ENCODE measurements at regions not wholly inside any gene's neighbourhood (a gene's known extent, or its start where the extent isn't known, plus 50 kb on each side); places are given as distances from the start of the nearest gene placed in this dataset.

DNA sequence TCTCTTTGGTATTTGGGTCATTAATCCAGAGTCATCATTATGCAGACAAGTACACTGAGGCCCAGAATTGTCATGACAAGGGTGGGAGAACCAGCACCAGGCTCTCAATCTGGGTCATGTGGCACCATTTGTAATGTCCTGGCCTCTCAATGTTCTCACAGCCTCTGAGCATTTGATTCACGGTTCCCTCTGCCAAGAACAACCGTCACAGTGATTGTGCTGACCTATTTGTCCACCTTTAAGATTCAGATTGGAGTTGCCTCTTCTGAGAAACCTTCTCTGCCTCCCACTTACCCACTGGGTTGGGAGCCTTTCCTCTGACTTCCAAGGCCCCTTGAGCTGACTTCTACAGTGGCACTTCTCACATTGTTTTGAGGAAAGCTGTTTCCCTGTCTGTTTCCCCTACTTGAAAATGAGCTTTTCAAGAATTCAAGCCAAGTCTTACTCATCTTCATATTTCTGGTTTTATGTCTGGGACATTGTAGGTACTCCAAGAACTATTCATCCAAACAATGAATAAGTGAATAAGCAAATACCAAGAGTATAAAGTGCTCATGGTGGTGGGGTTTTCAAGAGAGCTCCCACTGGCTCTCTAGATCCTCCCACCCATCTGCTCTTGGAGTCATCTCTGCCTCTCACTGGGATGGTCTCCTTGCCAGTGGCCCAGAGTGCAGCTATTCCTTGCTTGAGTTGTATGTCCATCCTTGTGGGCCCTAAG, 126.4 kb upstream of the E2F8 start:
- Mint-ChIP-seq H3K4me3 (no peak overlapping the region), H3K9me3 (no peaks in the 10 kb centered on the region), H3K4me1 (ENCODE audit: low read depth) (no peaks in the 10 kb centered on the region), H3K27me3 (ENCODE audit: low read depth) (peaks cover 18% of the 10 kb centered on the region), H3K27ac (no peak overlapping the region), H3K36me3 (ENCODE audit: low read depth) (no peaks in the 10 kb centered on the region)

DNA sequence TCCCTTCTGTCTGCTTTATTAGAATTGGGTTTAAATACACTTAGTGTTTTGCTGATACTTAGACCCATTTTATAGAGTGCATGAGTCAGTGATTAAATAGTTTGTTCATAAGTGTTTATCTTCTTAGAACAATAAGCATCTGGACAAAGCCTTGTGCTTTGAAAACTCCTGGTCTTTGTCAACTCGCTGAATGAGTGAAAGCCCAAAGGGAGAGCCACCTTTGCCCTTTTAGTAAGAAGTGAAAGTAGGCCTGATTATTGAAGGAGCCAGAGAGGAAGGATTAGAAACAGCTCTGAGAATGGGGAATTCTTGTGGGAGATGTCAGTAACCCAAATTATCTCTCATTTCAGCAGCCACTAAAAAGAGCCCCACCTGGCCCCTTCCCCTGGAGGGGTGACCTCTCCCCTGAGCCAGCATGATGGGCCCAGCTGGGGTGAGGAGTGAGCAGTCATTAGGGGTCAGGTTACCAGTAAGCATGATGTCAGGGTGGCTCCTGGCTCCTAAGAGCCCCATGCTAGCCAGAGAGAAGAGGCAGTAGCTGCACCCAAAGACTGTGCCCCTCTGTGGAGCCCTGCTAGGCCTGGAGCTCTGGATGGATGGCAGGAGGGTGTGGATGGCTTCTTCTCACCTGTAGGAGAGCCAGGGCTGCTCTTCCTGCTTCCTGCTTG, 125.1 kb upstream of the E2F8 start:
- H3K4me1 Mint-ChIP-seq (ENCODE audit: low read depth) = no peaks in the 10 kb centered on the region

DNA sequence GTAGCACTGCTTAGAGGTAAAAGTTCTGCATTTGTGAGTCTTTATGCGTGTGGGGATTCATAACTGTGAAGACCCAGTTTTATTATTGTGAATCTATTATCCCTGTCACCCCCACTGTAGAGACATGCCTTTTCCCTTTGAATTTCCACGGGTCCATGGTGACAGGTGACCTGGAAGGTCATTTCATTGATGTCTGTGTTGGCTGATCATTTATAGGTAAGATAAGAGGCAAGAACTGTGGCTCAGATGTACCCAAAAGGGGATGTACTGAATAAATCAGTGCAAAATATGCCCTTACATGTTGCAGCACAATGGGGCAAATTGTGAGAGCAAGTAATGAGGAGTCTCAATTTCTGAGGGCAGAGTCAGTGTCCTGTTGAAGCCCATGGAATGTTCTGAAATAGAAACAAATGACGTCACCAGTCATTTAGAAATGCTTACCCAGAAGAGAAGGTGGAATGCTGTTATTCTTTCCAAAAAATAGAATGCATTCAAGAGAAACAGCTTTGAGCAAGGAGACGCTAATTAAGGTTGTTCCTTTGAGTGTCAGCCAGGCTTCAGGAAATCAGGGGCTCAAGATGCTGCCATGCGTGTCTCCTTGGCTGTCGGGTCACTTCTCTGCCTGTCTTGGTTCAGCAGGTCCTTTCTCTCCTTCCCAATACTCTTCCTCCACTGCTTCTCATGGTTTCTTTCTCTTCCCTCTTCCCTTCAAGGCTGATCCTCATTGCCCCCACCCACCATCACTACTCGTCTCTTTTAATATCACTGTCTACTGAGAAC, 118.7 kb upstream of the E2F8 start:
- no peaks in the 10 kb centered on the region for H3K9me3 Mint-ChIP-seq
- H3K4me1 Mint-ChIP-seq (ENCODE audit: low read depth) = no peaks in the 10 kb centered on the region
- H3K27ac Mint-ChIP-seq = no peak overlapping the region
- H3K4me3 Mint-ChIP-seq = no peak overlapping the region
- peaks cover 18% of the 10 kb centered on the region for H3K27me3 Mint-ChIP-seq (ENCODE audit: low read depth)
- H3K36me3 Mint-ChIP-seq (ENCODE audit: low read depth) = no peaks in the 10 kb centered on the region

More for the DNA sequence above, 125.1 kb upstream of the E2F8 start:
- Mint-ChIP-seq H3K4me3 (no peak overlapping the region), H3K27ac (no peak overlapping the region), H3K27me3 (ENCODE audit: low read depth) (peaks cover 18% of the 10 kb centered on the region), H3K9me3 (no peaks in the 10 kb centered on the region), H3K36me3 (ENCODE audit: low read depth) (no peaks in the 10 kb centered on the region)

DNA sequence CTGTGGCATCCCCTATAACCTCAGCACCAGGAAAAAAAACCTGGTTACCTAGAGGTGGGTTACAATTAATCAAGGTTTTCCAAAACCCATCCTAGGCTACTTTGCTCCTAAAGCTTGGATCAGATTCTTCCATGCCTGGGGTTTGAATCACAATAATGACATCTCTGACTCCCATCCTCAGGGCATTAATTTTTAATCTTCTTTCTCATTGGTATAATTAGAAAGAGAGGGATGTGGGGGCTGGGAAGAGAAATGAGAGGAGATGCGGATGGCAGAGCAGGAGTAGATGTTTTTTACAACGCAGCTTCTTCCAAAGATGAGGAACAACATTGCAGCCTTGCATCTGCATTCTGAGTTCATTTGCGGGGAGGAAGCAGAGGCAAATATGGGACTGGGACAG, 117.2 kb upstream of the E2F8 start:
- Mint-ChIP-seq H3K9me3 (no peaks in the 10 kb centered on the region), H3K27me3 (ENCODE audit: low read depth) (peaks cover 19% of the 10 kb centered on the region)

DNA sequence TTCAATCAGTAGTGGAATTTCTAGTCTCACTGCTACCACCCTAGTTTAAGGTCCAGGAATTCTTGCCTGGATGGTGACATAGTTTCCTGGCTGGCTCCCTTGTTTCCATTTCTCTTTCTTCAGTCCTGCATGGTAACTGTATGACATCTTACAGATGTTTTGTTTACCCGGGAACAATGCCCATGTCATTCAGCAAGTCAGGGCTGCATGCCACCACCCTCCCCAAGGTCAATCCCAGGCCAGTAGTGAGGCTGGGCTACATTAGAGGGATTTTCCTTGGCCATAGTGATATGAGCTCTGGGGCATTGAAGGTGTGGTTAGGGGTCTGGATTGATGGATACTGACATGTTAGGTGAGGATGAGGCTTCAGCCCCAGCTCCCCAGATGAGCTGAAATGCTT, 114.9 kb upstream of the E2F8 start:
- Mint-ChIP-seq H3K9me3 (no peaks in the 10 kb centered on the region), H3K4me1 (ENCODE audit: low read depth) (no peaks in the 10 kb centered on the region), H3K27me3 (ENCODE audit: low read depth) (peaks cover 28% of the 10 kb centered on the region), H3K36me3 (ENCODE audit: low read depth) (no peaks in the 10 kb centered on the region), H3K27ac (no peak overlapping the region), H3K4me3 (no peak overlapping the region)

More for the DNA sequence above, 117.2 kb upstream of the E2F8 start:
- H3K27ac Mint-ChIP-seq = no peak overlapping the region
- H3K36me3 Mint-ChIP-seq (ENCODE audit: low read depth) = no peaks in the 10 kb centered on the region
- no peaks in the 10 kb centered on the region for H3K4me1 Mint-ChIP-seq (ENCODE audit: low read depth)
- no peak overlapping the region for H3K4me3 Mint-ChIP-seq

DNA sequence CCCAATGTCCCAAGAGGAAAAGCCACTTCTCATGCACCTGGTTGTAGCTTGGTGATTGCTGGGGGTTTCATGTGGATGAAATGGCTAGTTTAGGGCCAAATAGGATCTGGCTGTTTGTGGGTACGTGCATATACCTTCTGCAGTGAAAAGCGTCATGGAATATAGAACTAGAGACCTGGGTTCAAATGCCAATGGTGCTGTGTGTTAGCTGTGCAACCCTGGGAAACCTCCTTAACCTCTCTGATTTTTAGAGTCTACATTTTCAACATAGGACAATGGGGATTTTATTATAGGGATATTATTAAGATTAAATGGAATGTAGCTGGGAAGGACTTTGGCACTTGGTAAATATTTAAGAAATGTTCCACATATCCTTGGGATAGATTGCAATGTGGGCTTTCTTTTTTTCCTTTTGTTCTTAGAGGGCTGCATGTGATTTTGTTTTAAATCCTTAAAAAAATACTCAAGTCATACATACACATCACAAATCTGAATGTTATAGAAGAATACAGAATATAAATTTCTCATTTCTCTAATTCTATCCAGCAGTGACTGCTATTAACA, 112.6 kb upstream of the E2F8 start:
- Mint-ChIP-seq H3K4me1 (ENCODE audit: low read depth) (no peaks in the 10 kb centered on the region), H3K9me3 (no peaks in the 10 kb centered on the region), H3K4me3 (no peak overlapping the region), H3K27me3 (ENCODE audit: low read depth) (peaks cover 47% of the 10 kb centered on the region), H3K36me3 (ENCODE audit: low read depth) (no peaks in the 10 kb centered on the region), H3K27ac (no peak overlapping the region)

DNA sequence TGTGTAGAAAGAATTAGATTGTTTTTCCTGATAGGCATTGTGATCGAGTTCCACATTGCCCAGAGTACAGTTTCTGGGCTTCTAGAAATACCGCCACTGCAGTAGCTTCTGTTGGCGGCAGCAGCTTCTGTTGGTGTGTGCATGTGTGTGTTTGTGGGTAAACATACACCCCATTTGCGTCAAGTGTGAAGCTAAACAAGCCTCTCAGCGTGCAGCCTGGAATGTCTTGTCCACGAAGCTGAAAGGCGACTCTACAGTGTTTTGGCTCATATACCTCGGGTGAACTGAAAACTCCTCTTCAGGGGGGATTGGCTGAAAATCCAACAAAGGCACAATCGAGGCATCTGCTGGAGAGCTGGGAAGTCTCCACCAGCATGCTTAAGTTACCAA, 112.0 kb upstream of the E2F8 start:
- Mint-ChIP-seq H3K27ac (no peak overlapping the region), H3K4me3 (no peak overlapping the region), H3K9me3 (no peaks in the 10 kb centered on the region), H3K36me3 (ENCODE audit: low read depth) (no peaks in the 10 kb centered on the region), H3K27me3 (ENCODE audit: low read depth) (peaks cover 51% of the 10 kb centered on the region), H3K4me1 (ENCODE audit: low read depth) (no peaks in the 10 kb centered on the region)

DNA sequence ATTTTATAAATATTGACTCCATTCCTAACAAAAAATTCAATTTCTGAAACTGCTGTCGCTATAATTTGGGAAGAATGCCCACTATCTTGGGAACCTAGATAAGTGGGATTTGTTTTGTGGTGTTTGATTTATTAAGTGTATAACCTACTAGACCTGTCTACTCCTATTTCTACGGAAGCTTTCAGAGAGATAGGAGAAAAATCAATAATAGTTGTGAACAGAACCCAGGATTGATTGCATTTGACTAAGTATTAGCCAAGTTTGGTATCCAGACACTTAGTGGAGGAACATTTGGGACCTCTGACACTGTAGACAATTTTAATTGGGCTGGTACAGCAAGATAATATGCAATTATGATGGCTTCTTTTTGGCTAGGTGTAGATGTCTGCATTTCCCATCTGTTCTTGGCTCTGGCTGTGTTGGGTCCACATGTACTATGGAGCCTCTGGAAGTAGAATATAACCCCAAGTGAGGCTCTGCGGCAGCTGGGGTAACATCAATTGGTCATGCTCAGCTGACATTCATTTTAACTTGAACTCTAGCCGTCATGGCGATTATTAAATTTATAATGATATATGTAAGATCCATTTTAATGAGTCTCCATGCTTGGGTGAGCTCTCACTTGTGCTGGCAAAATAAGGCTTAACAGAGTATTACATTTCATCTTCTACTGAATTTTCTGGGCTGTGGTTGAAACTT, 111.5 kb upstream of the E2F8 start:
- Mint-ChIP-seq H3K9me3 (no peaks in the 10 kb centered on the region), H3K4me3 (no peak overlapping the region), H3K27me3 (ENCODE audit: low read depth) (peaks cover 56% of the 10 kb centered on the region), H3K27ac (no peak overlapping the region), H3K4me1 (ENCODE audit: low read depth) (no peaks in the 10 kb centered on the region), H3K36me3 (ENCODE audit: low read depth) (no peaks in the 10 kb centered on the region)

DNA sequence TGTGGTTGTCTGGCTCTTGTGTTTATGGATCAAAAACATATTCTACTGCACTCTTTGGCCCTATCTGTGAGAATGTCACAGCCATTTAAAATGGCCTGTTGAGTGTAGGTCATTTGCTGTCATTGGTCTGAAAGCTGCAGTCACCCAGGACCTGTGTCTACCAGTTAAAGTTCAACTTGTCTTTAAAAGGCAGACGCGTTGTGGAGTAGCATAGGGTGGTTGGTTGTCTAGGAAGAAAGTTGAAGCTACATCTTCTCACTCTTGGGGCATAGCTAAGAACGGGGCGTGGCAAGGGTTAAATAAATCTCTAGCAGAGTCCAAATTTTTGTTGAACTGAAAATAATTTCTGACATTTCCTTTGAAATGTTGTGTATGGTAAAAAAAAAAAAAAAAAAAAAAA, 110.7 kb upstream of the E2F8 start:
- Mint-ChIP-seq H3K4me1 (ENCODE audit: low read depth) (no peaks in the 10 kb centered on the region), H3K9me3 (no peaks in the 10 kb centered on the region), H3K36me3 (ENCODE audit: low read depth) (no peaks in the 10 kb centered on the region), H3K4me3 (no peak overlapping the region), H3K27me3 (ENCODE audit: low read depth) (peaks cover 59% of the 10 kb centered on the region), H3K27ac (no peak overlapping the region)

DNA sequence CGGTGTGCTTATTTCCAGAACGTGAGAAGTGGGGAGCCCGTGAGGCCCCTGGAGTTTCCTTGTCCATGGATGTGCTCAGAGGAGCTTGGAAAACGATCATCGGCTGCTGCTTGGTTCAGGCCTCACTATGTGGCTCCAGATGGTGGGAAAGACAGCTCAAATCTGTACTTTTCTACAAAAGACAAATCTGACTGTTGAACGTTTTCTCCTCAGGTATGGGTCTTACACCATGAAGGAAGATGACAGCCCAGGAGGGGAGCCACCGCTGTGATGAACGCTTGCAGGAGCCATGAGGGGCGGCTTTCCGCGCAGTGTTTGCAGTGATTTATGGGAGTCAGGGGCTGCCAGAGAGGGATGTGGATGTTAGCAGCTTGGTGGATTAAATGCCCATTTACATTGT, 109.4 kb upstream of the E2F8 start:
- Mint-ChIP-seq H3K9me3 (no peaks in the 10 kb centered on the region), H3K36me3 (ENCODE audit: low read depth) (no peaks in the 10 kb centered on the region), H3K4me3 (no peak overlapping the region), H3K27me3 (ENCODE audit: low read depth) (peaks cover 60% of the 10 kb centered on the region), H3K27ac (no peak overlapping the region), H3K4me1 (ENCODE audit: low read depth) (peaks cover 5% of the 10 kb centered on the region)

DNA sequence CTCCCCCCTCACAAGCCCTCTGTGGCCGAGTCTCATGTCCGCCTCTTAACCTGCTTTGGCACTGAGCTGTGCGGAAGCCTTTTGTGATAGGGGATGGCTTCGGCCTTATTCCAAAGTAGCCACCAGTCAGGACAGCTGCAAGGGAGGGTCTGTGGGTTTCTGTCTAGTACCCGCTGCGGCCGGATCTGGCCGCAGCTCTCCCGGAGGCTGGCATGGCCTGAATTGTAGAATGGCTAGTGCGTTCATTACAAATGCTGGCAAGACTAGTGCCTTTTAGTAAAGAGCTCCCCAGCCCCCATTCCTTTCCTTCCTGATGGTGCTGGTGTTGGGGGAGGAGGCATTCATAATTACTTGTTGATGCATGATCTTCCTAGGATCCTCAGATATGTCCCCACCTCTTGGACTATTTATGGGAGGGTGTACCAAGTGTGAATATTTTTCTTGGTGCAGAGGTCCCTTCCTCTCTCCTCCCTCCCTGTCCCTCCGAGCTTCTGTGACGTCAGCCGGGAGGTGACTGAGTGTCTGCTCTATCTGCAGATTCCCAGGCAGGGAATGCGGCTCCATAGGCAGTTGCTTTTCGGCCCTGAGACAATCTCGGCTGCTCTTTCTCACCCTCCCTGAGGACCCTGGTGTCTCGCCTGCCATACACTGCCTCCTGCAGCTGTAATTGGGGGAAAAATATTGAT, 108.7 kb upstream of the E2F8 start:
- Mint-ChIP-seq H3K27me3 (ENCODE audit: low read depth) (peaks cover 60% of the 10 kb centered on the region), H3K4me1 (ENCODE audit: low read depth) (peaks cover 5% of the 10 kb centered on the region), H3K9me3 (no peaks in the 10 kb centered on the region), H3K27ac (no peak overlapping the region), H3K4me3 (no peak overlapping the region), H3K36me3 (ENCODE audit: low read depth) (no peaks in the 10 kb centered on the region)

DNA sequence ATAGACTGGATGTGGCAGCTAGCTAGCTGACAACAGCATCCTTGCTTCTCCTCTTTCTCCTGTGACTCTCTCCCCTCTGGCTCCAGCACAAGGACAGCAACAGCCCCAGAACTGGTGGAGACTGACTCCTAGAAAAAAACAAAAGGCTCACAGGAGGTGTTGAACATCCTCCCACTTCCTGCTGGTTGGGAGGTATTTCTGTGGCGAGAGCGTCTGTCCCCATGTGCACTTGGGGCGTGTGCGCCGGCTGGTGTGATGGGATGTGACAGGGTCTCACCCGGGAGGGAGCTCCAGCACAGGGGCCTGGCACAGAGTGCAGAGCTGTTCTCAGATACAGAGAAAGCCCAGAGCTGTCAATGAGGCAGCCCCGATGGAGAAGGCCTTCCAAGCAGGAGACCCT, 107.2 kb upstream of the E2F8 start:
- H3K27ac Mint-ChIP-seq = no peak overlapping the region

DNA sequence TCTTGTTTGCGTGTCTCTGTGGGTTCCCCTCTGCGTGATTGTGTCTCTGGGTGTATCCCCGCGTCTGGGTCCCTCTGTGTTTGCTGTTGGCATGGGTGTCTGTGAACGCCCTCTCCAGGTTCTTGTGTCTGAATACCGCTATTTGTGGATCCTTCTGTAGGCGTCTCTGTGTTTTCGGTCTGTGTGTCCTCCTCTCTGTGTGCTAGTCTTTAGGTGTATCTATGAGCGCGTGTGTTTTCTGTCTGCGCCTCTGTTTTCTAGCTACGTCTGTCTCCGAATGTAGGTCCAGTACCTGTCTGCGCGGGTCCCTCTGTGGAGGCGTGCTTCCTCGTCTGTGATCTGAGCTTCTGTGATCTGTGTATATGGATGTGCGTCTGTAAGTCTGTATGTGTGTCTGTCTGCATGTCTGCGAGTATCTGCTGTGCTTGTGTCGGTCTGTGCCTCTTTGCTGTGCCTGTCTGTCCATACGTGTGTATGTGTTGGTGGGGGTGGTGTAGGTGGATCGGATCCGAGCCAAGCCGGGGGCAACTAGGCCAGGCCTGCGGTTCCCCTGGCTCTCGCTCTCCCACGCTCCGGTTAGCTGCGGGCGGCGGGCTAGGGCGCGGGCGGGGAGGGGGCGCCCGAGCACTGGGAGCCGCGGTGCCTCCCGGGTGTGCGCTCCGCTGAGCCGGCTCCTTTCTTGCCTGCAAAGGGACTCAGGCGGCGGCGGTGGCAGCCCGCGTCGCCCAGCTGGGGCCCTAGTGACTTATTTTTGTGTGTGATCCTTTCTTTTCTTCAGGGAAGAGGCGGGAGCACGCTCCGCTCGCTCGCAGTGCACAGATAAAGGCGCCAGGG, 105.3 kb upstream of the E2F8 start:
- Mint-ChIP-seq H3K27ac (no peak overlapping the region), H3K9me3 (no peaks in the 10 kb centered on the region), H3K27me3 (ENCODE audit: low read depth) (peaks cover 81% of the 10 kb centered on the region), H3K4me1 (ENCODE audit: low read depth) (peaks cover 5% of the 10 kb centered on the region), H3K36me3 (ENCODE audit: low read depth) (no peaks in the 10 kb centered on the region), H3K4me3 (no peak overlapping the region)

More for the DNA sequence above, 107.2 kb upstream of the E2F8 start:
- Mint-ChIP-seq H3K36me3 (ENCODE audit: low read depth) (no peaks in the 10 kb centered on the region), H3K9me3 (no peaks in the 10 kb centered on the region), H3K27me3 (ENCODE audit: low read depth) (peaks cover 74% of the 10 kb centered on the region), H3K4me1 (ENCODE audit: low read depth) (peaks cover 5% of the 10 kb centered on the region), H3K4me3 (no peak overlapping the region)

Measured in T-helper 1 cell treated with Interleukin-12 subunit alpha and Interleukin-12 subunit beta and Interleukin-4 antibody, amounts not matched to agents 30 μg/mL and 1 μg/mL, for 36 hours (primary cell).